Brain microvascular endothelial cell (primary cell): ENCODE measurements at regions not wholly inside any gene's neighbourhood (a gene's known extent, or its start where the extent isn't known, plus 50 kb on each side); places are given as distances from the start of the nearest gene placed in this dataset.
"Not testable (repeated sequence)": the region's sequence is repeated elsewhere in the genome, so short reads cannot be mapped to it uniquely, and the experiment has no call there.

Source experiments
- DNase-seq: peaks from one replicate; pipeline ENCODE4 v3.0.0-alpha.2; 2020
- H3K27ac ChIP-seq: fragments of 250-450 bp; sonication (Bioruptor Pico); 2 replicates; pipeline ENCODE4 v1.5.1; 2020; ENCODE audit warnings: mild to moderate bottlenecking, moderate library complexity
- H3K27me3 ChIP-seq: fragments of 250-450 bp; sonication (Bioruptor Pico); replicated peaks from 2 replicates; pipeline ENCODE4 v1.5.1; 2020; ENCODE audit warnings: mild to moderate bottlenecking
- H3K36me3 ChIP-seq: fragments of 250-450 bp; sonication (Bioruptor Pico); replicated peaks from 2 replicates; pipeline ENCODE4 v1.5.1; 2020; ENCODE audit warnings: mild to moderate bottlenecking
- H3K4me3 ChIP-seq: 2 replicates; pipeline ENCODE4 v1.5.1; 2011; ENCODE audit warnings: low read depth, mild to moderate bottlenecking, control low read depth, low read length, moderate library complexity
- in situ Hi-C: cut with HindIII; loops from 2 replicates; pipeline ENCODE4 v1.10.0; 2017; ENCODE audit warnings: low sequenced_read_pairs, low pct_ligation_motif_present
- TF ChIP-seq, protein P1 (sequence below): IDR thresholded peaks from 2 replicates; pipeline ENCODE4 v1.5.1; 2011; ENCODE audit warnings: low read depth, mild to moderate bottlenecking, moderate library complexity, low read length, control low read depth, inconsistent platforms; ENCODE audit errors: missing control alignments

DNA sequence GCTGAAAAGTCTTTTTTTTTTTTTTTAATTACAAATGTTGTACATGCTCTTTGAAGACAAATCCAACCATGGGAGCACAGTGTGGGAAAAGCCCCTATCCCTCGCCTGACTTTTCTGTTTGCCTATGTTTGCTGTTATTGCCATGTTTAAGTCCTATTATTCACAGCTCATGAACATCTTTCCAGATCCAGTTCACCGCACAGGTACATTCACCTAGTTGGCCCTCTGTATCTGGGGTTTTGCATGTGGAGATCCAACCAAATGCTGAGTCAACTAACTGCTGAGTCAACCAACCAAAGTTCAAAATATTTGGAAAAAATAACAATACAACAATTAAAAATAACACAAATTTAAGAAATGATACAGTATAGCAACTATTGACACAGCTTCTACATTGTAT lies 100.1 kb upstream of the CLNK start:
- no peak for DNase-seq
- TF ChIP-seq, protein P1, sequence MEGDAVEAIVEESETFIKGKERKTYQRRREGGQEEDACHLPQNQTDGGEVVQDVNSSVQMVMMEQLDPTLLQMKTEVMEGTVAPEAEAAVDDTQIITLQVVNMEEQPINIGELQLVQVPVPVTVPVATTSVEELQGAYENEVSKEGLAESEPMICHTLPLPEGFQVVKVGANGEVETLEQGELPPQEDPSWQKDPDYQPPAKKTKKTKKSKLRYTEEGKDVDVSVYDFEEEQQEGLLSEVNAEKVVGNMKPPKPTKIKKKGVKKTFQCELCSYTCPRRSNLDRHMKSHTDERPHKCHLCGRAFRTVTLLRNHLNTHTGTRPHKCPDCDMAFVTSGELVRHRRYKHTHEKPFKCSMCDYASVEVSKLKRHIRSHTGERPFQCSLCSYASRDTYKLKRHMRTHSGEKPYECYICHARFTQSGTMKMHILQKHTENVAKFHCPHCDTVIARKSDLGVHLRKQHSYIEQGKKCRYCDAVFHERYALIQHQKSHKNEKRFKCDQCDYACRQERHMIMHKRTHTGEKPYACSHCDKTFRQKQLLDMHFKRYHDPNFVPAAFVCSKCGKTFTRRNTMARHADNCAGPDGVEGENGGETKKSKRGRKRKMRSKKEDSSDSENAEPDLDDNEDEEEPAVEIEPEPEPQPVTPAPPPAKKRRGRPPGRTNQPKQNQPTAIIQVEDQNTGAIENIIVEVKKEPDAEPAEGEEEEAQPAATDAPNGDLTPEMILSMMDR, result no peak

DNA sequence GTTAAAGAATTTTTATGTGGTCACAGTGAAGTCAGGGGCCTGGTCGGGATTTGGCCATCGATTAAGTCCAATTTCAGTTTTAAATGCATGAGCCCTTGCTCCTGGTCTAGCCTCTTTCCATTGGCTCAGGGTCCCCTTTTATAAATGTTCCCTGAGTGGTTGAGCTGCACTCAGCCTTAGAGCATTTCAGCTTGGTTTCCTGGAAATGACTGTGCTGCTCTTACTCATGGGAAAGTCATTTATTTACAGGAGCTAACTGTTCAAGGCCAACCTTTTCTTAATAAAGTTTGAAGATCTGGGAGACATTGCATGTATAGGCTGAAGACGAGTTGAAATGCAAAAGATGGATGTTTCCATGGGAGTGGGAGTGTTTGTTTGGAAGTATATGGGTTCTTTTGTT lies 98.8 kb upstream of the CLNK start:
- TF ChIP-seq, protein P1, result no peak
- Histone ChIP-seq H3K27me3 (no peaks in the 10 kb centered on the region), H3K36me3 (no peaks in the 10 kb centered on the region), H3K27ac (peak overlapping the region; percentile 16), H3K4me3 (no peak overlapping the region)
- DNase-seq, result peak; percentile 71
- in situ Hi-C loops, result no loop called here

More for the DNA sequence above, 100.1 kb upstream of the CLNK start:
- Histone ChIP-seq H3K4me3 (no peak overlapping the region), H3K36me3 (no peaks in the 10 kb centered on the region), H3K27me3 (no peaks in the 10 kb centered on the region), H3K27ac (no peak overlapping the region)
- in situ Hi-C loops, result no loop called here

DNA sequence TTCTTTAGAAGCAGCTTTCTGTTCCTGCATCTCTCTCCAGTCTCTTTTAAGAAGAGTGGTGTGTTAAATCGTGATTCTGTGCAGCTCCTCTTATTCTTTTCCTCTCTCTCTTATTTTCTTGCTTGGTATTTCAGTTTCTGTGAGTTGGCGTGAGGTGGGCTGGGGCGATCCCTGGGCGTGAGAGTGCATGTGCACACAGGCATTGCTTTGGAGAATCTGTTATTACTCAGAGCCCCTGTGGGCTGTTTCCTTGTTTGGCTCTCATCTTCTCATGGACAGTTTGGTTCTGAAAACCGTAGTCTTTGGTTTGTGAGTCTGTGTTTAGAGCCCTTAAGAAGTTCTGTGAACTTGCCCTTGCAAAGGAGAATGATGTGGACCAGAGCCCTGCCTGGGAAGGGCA lies 97.2 kb upstream of the CLNK start:
- no peak overlapping the region for H3K4me3 ChIP-seq
- in situ Hi-C loops, result no loop called here
- H3K36me3 ChIP-seq, result no peaks in the 10 kb centered on the region
- no peaks in the 10 kb centered on the region for H3K27me3 ChIP-seq
- TF ChIP-seq, protein P1, result no peak
- H3K27ac ChIP-seq, result no peak overlapping the region
- DNase-seq, result no peak

DNA sequence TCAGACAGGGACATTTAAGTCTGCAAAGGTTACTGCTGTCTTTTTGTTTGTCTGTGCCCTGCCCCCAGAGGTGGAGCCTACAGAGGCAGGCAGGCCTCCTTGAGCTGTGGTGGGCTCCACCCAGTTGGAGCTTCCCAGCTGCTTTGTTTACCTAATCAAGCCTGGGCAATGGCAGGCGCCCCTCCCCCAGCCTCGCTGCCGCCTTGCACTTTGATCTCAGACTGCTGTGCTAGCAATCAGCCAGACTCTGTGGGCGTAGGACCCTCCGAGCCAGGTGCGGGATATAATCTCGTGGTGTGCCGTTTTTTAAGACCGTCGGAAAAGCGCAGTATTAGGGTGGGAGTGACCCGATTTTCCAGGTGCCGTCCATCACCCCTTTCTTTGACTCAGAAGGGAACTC lies 96.2 kb upstream of the CLNK start:
- in situ Hi-C loops, H3K27me3 ChIP-seq: not testable (repeated sequence)

DNA sequence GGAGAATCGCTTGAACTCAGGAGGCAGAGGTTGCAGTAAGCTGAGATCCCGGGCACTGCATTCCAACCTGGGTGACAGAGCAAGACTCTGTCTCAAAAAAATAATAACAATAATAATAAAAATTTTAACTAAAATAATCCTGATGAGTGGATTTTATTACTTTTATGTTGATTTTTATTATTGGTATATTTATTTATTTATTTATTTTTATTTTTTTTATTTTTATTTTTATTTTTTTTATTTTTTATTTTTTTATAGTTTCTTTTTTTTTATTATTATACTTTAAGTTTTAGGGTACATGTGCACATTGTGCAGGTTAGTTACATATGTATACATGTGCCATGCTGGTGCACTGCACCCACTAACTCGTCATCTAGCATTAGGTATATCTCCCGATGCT lies 90.6 kb upstream of the CLNK start:
- H3K4me3 ChIP-seq, H3K27me3 ChIP-seq, DNase-seq, in situ Hi-C loops, H3K27ac ChIP-seq, H3K36me3 ChIP-seq: not testable (repeated sequence)

More for the DNA sequence above, 96.2 kb upstream of the CLNK start:
- DNase-seq, H3K27ac ChIP-seq, H3K4me3 ChIP-seq, H3K36me3 ChIP-seq: not testable (repeated sequence)

DNA sequence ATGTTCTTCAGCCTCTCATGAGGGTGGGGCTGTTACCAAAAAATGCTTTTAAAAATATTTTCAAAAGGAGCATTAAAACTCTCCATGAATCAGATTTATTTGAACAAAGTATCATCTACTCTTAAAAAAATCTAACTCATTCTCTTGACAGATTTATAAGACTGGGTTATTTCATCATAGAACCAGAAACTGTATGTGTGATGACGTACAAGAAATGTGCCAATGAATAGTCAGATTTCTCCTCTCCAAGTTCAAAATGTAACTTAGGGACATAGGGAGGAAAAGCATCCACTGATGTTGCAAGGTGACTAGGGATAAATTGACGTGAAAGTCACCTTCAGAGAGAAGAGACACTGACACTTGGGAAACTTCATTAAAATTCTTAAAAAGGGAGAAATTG lies 89.1 kb upstream of the CLNK start:
- H3K27ac ChIP-seq, result no peak overlapping the region
- no peaks in the 10 kb centered on the region for H3K36me3 ChIP-seq
- no peaks in the 10 kb centered on the region for H3K27me3 ChIP-seq
- no peak overlapping the region for H3K4me3 ChIP-seq
- TF ChIP-seq, protein P1, result no peak
- no peak for DNase-seq
- in situ Hi-C loops, result no loop called here

DNA sequence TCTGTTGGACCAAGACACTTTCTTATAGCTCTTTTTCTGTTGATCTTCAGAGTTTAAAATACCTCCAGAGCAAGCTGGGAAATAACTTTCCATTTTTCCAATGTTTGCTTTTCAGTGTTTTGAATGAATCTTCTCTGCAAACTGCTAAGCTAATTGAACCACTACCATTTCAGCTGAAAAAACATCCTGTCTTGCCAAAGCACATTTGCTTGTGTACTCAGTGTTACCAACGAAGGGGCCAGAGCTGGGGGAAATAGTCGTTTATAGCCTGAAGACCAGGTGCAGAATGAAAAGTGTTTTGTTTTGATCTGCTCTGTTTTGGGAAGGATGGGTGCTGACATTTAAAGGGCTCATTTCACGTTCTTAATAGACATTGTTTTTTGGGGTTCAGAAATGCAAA lies 88.4 kb upstream of the CLNK start:
- Histone ChIP-seq H3K27ac (no peak overlapping the region), H3K36me3 (no peaks in the 10 kb centered on the region), H3K27me3 (no peaks in the 10 kb centered on the region), H3K4me3 (no peak overlapping the region)
- TF ChIP-seq, protein P1, result no peak
- in situ Hi-C loops, result no loop called here
- DNase-seq, result no peak
